IPS-NIHi11 (cell line): ENCODE measurements at regions not wholly inside any gene's neighbourhood (a gene's known extent, or its start where the extent isn't known, plus 50 kb on each side); places are given as distances from the start of the nearest gene placed in this dataset.

ENCODE experiments used
- DNase-seq: peaks from one replicate; pipeline ENCODE4 v3.0.0; 2012; ENCODE audit warnings: mixed read lengths, low spot score

- no peak for DNase-seq
Measured at GRCh38 chr10:61089251-61089650, 145.3 kb upstream of the RHOBTB1 start.

- DNase-seq: no peak
Measured at GRCh38 chr10:61084493-61084892, 140.5 kb upstream of the RHOBTB1 start.

GRCh38 chr10:61081301-61081700 is 137.3 kb upstream of the RHOBTB1 start:
- DNase-seq: no peak

GRCh38 chr10:61078542-61079275 is 134.7 kb upstream of the RHOBTB1 start:
- no peak for DNase-seq

GRCh38 chr10:61076572-61077114 is 132.7 kb upstream of the RHOBTB1 start:
- DNase-seq: no peak

- no peak for DNase-seq
Measured at GRCh38 chr10:61073391-61073790, 129.4 kb upstream of the RHOBTB1 start.

- no peak for DNase-seq
Measured at GRCh38 chr10:61071580-61071979, 127.6 kb upstream of the RHOBTB1 start.

GRCh38 chr10:61068471-61068870 is 124.5 kb upstream of the RHOBTB1 start:
- no peak for DNase-seq

GRCh38 chr10:61067671-61068336 is 123.8 kb upstream of the RHOBTB1 start:
- DNase-seq: no peak

GRCh38 chr10:61066661-61067344 is 122.8 kb upstream of the RHOBTB1 start:
- no peak for DNase-seq

GRCh38 chr10:61065051-61065450 is 121.1 kb upstream of the RHOBTB1 start:
- no peak for DNase-seq

GRCh38 chr10:61064356-61064755 is 120.4 kb upstream of the RHOBTB1 start:
- DNase-seq: no peak

GRCh38 chr10:61063901-61064300 is 119.9 kb upstream of the RHOBTB1 start:
- no peak for DNase-seq

- DNase-seq: no peak
Measured at GRCh38 chr10:61063034-61063433, 119.0 kb upstream of the RHOBTB1 start.

- DNase-seq: no peak
Measured at GRCh38 chr10:61061923-61062504, 118.0 kb upstream of the RHOBTB1 start.

- no peak for DNase-seq
Measured at GRCh38 chr10:61059636-61060035, 115.7 kb upstream of the RHOBTB1 start.

- peak; percentile 20 for DNase-seq
Measured at GRCh38 chr10:61052469-61053205, 108.7 kb upstream of the RHOBTB1 start.

- DNase-seq: no peak
Measured at GRCh38 chr10:61051344-61051743, 107.4 kb upstream of the RHOBTB1 start.

- no peak for DNase-seq
Measured at GRCh38 chr10:61050120-61050745, 106.2 kb upstream of the RHOBTB1 start.

- no peak for DNase-seq
Measured at GRCh38 chr10:61049386-61049785, 105.4 kb upstream of the RHOBTB1 start.
